K562 (cell line): ENCODE measurements at regions not wholly inside any gene's neighbourhood (a gene's known extent, or its start where the extent isn't known, plus 50 kb on each side); places are given as distances from the start of the nearest gene placed in this dataset.

Source experiments
- ATAC-seq: fragments of 200-7000 bp; cut with Tn5 transposase; 3 replicates; pipeline ENCODE4 v1.9.1; 2020; ENCODE audit warnings: moderate library complexity
- BruUV-seq: library from RNA; stranded (reverse); fragments of 400-500 nt; replicated peaks from 2 replicates; lab custom pipeline; 2021; lab: Mats Ljungman, UMichigan
- CTCF ChIA-PET: fragments of 300-600 bp; formaldehyde crosslinking; extraction: SDS; loops from one replicate; lab custom pipeline; 2021; ENCODE audit warnings: low intra/inter-chr PET ratio; lab: Yijun Ruan, JAX
- POLR2A ChIA-PET: fragments of 300-600, 350-650 bp; sonication (Branson Sonifier 250); formaldehyde crosslinking; extraction: SDS; loops from one replicate; lab custom pipeline; 2021; ENCODE audit warnings: antibody characterized with exemption, inconsistent platforms; lab: Yijun Ruan, JAX
- DNase-seq, 4 experiments: peaks; one replicate each; pipeline versions ENCODE4 v3.0.0 to v3.0.0-alpha.2; 2011 to 2018; ENCODE audit warnings: low spot score in 3 of 4, mixed read lengths in 3 of 4; ENCODE audit errors: extremely low read depth in 1 of 4
- FAIRE-seq: peaks from 2 replicates; lab custom pipeline; 2011; peaks lifted over from hg19 to GRCh38; lab: Jason Lieb, UNC
- H2AFZ ChIP-seq: 2 replicates; pipeline ENCODE4 v1.6.0; 2011; ENCODE audit warnings: low read depth, low read length, control low read depth, inconsistent platforms
- H3K27ac ChIP-seq: fragments of 200-600 bp; 3 replicates; pipeline ENCODE4 v1.8.0; 2011; ENCODE audit warnings: low read depth, mild to moderate bottlenecking, control low read depth, inconsistent platforms, low read length, moderate library complexity, mixed read lengths; ENCODE audit errors: extremely low read depth
- H3K27me3 ChIP-seq, 2 experiments: fragments of 300-600 bp in 1 of 2; 2 replicates in 1 of 2; 3 replicates in 1 of 2; pipeline versions ENCODE4 v1.6.0 to v1.8.0; 2011; ENCODE audit warnings: inconsistent platforms in 2 of 2, low read length in 2 of 2, mild to moderate bottlenecking in 1 of 2, mixed read lengths in 1 of 2, moderate library complexity in 1 of 2; ENCODE audit not compliant: control insufficient read depth in 2 of 2, insufficient read depth in 2 of 2
- H3K36me3 ChIP-seq: fragments of 300-600 bp; 3 replicates; pipeline ENCODE4 v1.8.0; 2011; ENCODE audit warnings: mild to moderate bottlenecking, low read length, inconsistent platforms; ENCODE audit not compliant: control insufficient read depth, insufficient read depth
- H3K4me1 ChIP-seq, 2 experiments: fragments of 200-600 bp in 1 of 2; replicated peaks in 1 of 2; 2 replicates in 1 of 2; 3 replicates in 1 of 2; pipeline versions ENCODE4 v1.5.1 to v1.8.0; 2011; ENCODE audit warnings: inconsistent platforms in 2 of 2, low read length in 2 of 2, mild to moderate bottlenecking in 1 of 2, mixed read lengths in 1 of 2, moderate library complexity in 1 of 2; ENCODE audit not compliant: control insufficient read depth in 2 of 2, insufficient read depth in 2 of 2
- H3K4me2 ChIP-seq: 2 replicates; pipeline ENCODE4 v1.6.1; 2011; ENCODE audit warnings: low read length, control low read depth, inconsistent platforms, mixed read lengths; ENCODE audit not compliant: insufficient read depth
- H3K4me3 ChIP-seq: fragments of 200-600 bp; sonication (generic), shearing (Covaris generic); 2 replicates; pipeline ENCODE4 v1.5.1; 2016; ENCODE audit warnings: control low read depth, inconsistent platforms
- H3K79me2 ChIP-seq: fragments of 200-600 bp; 3 replicates; pipeline ENCODE4 v1.8.0; 2011; ENCODE audit warnings: low read length, inconsistent platforms; ENCODE audit not compliant: control insufficient read depth, insufficient read depth
- H3K9ac ChIP-seq, 2 experiments: 2 replicates each; pipeline versions ENCODE4 v1.6.0 to v1.6.1; 2011; ENCODE audit warnings: low read depth in 2 of 2, low read length in 2 of 2, control low read depth in 1 of 2, inconsistent platforms in 1 of 2, mild to moderate bottlenecking in 1 of 2, mixed read lengths in 1 of 2; ENCODE audit not compliant: insufficient read depth in 1 of 2
- H3K9me1 ChIP-seq: one replicate; pipeline ENCODE4 v1.6.0; 2011; ENCODE audit warnings: inconsistent platforms, mild to moderate bottlenecking, low read length, moderate library complexity; ENCODE audit not compliant: control insufficient read depth, insufficient read depth
- H3K9me3 ChIP-seq: replicated peaks from 2 replicates; pipeline ENCODE4 v1.5.1; 2011; ENCODE audit warnings: low read depth, low read length, inconsistent platforms; ENCODE audit not compliant: control insufficient read depth, insufficient read depth
- H4K20me1 ChIP-seq: replicated peaks from 2 replicates; pipeline ENCODE4 v1.6.1; 2011; ENCODE audit warnings: low read length, inconsistent platforms, mixed read lengths; ENCODE audit not compliant: control insufficient read depth, insufficient read depth
- CBFB ChIP-seq: sonication (generic); formaldehyde crosslinking; IDR thresholded peaks from 2 replicates; pipeline ENCODE4 v1.4.0; 2020; ENCODE audit warnings: mild to moderate bottlenecking, missing genetic modification reagents
- CBX2 ChIP-seq: fragments of 200-600 bp; sonication (generic); IDR thresholded peaks from one replicate; pipeline ENCODE4 v1.6.1; 2012; ENCODE audit warnings: mild to moderate bottlenecking, low read length, inconsistent platforms; ENCODE audit not compliant: insufficient read depth, poor library complexity, severe bottlenecking
- MEF2A ChIP-seq: IDR thresholded peaks from 2 replicates; pipeline ENCODE4 v1.6.1; 2011; ENCODE audit warnings: low read depth, mild to moderate bottlenecking, low read length, moderate library complexity; ENCODE audit not compliant: control insufficient read depth
- NR2F6 ChIP-seq: fragments of 450-650 bp; formaldehyde crosslinking; IDR thresholded peaks from 2 replicates; pipeline ENCODE4 v1.4.0; 2020; ENCODE audit warnings: mild to moderate bottlenecking
- POU5F1 ChIP-seq: fragments of 150-350 bp; IDR thresholded peaks from 2 replicates; pipeline ENCODE4 v1.6.1; 2014; ENCODE audit warnings: borderline replicate concordance, low read length, low read depth, mild to moderate bottlenecking; ENCODE audit not compliant: partially characterized antibody
- SMAD4 ChIP-seq: fragments of 250-450 bp; sonication (Bioruptor Pico); conservative IDR thresholded peaks from 2 replicates; pipeline ENCODE4 v1.8.0; 2021; ENCODE audit warnings: inconsistent platforms, mild to moderate bottlenecking, moderate library complexity
- SMC3 ChIP-seq: conservative IDR thresholded peaks from 2 replicates; pipeline ENCODE4 v1.6.1; 2011; ENCODE audit warnings: low read depth, low read length, improper control_type of control experiment; ENCODE audit not compliant: insufficient read depth
- SP2 ChIP-seq: IDR thresholded peaks from 2 replicates; pipeline ENCODE4 v1.6.1; 2011; ENCODE audit warnings: mild to moderate bottlenecking, low read depth, low read length, moderate library complexity; ENCODE audit not compliant: poor library complexity, severe bottlenecking; ENCODE audit errors: extremely low read depth
- TBL1XR1 ChIP-seq, 2 experiments: IDR thresholded peaks; 2 replicates each; pipeline ENCODE4 v1.6.1; 2012; ENCODE audit warnings: improper control_type of control experiment in 2 of 2, low read length in 2 of 2, mild to moderate bottlenecking in 1 of 2
- WGBS: fragments of 100-300 bp; shearing (Covaris generic); methylation state at CpG from one replicate; pipeline ENCODE4 v1.1.6; 2016; ENCODE audit warnings: low coverage, mixed read lengths; ENCODE audit not compliant: insufficient coverage; ENCODE audit errors: missing lambda C conversion rate; 5-methylcytosine and 5-hydroxymethylcytosine counted together
- in situ Hi-C: fragments of 300-500 bp; cut with MboI; formaldehyde crosslinking; loops from 4 replicates; pipeline ENCODE4 v1.15.0; 2018; ENCODE audit warnings: inconsistent platforms, mixed read lengths
- intact Hi-C: fragments of 100-400 bp; cut with micrococcal nuclease; formaldehyde crosslinking; loops from 2 replicates; pipeline ENCODE4 v1.14.2; 2022
- TF ChIP-seq, protein P1 (sequence below): fragments of 450-650 bp; formaldehyde crosslinking; IDR thresholded peaks from 2 replicates; pipeline ENCODE4 v1.4.0; 2020; ENCODE audit warnings: mild to moderate bottlenecking
- TF ChIP-seq, protein P2 (sequence below), 2 experiments: fragments of 450-650 bp in 1 of 2; sonication (generic) in 1 of 2; formaldehyde crosslinking; conservative IDR thresholded peaks; 2 replicates each; pipeline versions ENCODE4 v1.4.0 to v1.8.1; 2020 to 2022; ENCODE audit warnings: mild to moderate bottlenecking in 1 of 2, missing genetic modification reagents in 1 of 2
- TF ChIP-seq, protein P3 (sequence below), 2 experiments: fragments of 450-650 bp in 1 of 2; sonication (generic) in 1 of 2; formaldehyde crosslinking in 1 of 2; IDR thresholded peaks in 1 of 2; conservative IDR thresholded peaks in 1 of 2; 2 replicates each; pipeline versions ENCODE4 v1.6.1 to v1.8.1; 2016 to 2023; ENCODE audit warnings: mild to moderate bottlenecking in 2 of 2, moderate library complexity in 2 of 2, inconsistent platforms in 1 of 2, missing genetic modification reagents in 1 of 2
- TF ChIP-seq, protein P4 (sequence below): fragments of 450-650 bp; IDR thresholded peaks from 2 replicates; pipeline ENCODE4 v1.7.0; 2016; ENCODE audit warnings: borderline replicate concordance

DNA sequence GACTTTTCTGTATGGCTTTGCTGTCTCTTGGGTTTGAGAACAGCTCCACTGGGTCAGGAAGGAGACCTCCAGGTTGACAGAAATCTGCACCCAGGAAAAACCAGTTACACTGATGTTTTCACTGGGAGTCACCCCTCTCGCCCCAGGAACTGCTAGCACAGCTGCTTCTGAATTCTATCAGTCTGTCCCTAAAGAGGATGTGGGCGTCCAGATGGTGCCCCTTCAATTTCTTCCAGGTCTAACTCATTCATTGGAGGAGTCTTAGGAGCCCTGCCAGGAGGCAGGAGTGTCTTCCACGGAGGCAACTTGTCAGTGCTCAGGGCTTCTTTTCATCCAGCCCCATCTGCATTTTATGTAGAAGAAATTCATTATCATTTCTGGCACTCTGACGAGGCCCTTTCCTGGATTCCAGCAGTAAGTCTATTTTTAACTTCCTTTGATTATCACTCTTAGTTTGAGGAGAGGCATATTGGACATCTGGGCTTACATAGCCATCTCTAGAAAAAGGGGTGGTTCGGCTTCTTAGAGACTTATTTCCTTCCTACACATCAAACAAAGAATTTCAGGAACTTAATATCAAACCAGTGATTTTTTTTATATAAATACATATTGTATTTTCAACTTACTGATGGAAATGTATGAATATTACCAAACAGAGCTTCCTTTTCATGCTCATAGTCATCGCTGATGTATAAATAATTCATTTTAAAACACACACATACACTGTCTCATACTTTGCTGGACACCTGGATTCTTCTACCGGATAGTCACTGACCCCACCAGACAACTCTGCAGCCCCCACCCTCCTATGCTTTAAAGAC is 148.8 kb downstream of the IRX2 start:
- FAIRE-seq, result no peak
- in situ Hi-C loops, result no loop called here
- POLR2A ChIA-PET, result interaction anchor here (0.6 kb wide), 1 partner anchor 59 kb away, joined by 3 read pairs; no protein-coding TSS in a partner anchor
- no peak for TF ChIP-seq CBFB (CRISPR knock-in tag)
- no peak for TF ChIP-seq TBL1XR1 (IDR thresholded peaks at IDR 0.05; ENCODE audit: low read length in 2 of 2)
- TF ChIP-seq, protein P1, sequence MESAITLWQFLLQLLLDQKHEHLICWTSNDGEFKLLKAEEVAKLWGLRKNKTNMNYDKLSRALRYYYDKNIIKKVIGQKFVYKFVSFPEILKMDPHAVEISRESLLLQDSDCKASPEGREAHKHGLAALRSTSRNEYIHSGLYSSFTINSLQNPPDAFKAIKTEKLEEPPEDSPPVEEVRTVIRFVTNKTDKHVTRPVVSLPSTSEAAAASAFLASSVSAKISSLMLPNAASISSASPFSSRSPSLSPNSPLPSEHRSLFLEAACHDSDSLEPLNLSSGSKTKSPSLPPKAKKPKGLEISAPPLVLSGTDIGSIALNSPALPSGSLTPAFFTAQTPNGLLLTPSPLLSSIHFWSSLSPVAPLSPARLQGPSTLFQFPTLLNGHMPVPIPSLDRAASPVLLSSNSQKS, result no peak
- TF ChIP-seq SMAD4, result no peak
- TF ChIP-seq, protein P2, sequence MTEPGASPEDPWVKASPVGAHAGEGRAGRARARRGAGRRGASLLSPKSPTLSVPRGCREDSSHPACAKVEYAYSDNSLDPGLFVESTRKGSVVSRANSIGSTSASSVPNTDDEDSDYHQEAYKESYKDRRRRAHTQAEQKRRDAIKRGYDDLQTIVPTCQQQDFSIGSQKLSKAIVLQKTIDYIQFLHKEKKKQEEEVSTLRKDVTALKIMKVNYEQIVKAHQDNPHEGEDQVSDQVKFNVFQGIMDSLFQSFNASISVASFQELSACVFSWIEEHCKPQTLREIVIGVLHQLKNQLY (CRISPR knock-in tag; conservative IDR thresholded peaks at IDR 0.05), result no peak
- TF ChIP-seq, protein P3, sequence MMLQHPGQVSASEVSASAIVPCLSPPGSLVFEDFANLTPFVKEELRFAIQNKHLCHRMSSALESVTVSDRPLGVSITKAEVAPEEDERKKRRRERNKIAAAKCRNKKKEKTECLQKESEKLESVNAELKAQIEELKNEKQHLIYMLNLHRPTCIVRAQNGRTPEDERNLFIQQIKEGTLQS (IDR thresholded peaks at IDR 0.05), result no peak
- TF ChIP-seq, protein P3 (CRISPR knock-in tag; conservative IDR thresholded peaks at IDR 0.05), result no peak
- no peak for TF ChIP-seq NR2F6 (CRISPR knock-in tag)
- TF ChIP-seq CBX2, result no peak
- TF ChIP-seq SP2, result no peak
- no peak for TF ChIP-seq MEF2A
- no peak for TF ChIP-seq SMC3
- TF ChIP-seq, protein P4, sequence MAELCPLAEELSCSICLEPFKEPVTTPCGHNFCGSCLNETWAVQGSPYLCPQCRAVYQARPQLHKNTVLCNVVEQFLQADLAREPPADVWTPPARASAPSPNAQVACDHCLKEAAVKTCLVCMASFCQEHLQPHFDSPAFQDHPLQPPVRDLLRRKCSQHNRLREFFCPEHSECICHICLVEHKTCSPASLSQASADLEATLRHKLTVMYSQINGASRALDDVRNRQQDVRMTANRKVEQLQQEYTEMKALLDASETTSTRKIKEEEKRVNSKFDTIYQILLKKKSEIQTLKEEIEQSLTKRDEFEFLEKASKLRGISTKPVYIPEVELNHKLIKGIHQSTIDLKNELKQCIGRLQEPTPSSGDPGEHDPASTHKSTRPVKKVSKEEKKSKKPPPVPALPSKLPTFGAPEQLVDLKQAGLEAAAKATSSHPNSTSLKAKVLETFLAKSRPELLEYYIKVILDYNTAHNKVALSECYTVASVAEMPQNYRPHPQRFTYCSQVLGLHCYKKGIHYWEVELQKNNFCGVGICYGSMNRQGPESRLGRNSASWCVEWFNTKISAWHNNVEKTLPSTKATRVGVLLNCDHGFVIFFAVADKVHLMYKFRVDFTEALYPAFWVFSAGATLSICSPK, result no peak
- no peak for TF ChIP-seq POU5F1

More for the DNA sequence above, 148.8 kb downstream of the IRX2 start:
- no TSS peak for BruUV-seq
- Histone ChIP-seq H3K4me1 (no peaks in the 10 kb centered on the region), H3K36me3 (no peaks in the 10 kb centered on the region), H3K9me1 (no peaks in the 10 kb centered on the region), H3K79me2 (no peaks in the 10 kb centered on the region), H3K9me3 (no peaks in the 10 kb centered on the region), H2AFZ (no peak overlapping the region), H3K9ac (no peak overlapping the region), H3K27ac (no peak overlapping the region), H3K27me3 (peaks cover 0 to 8% of the 10 kb centered on the region in 2 experiments; a peak in 3 of 5 replicates), H3K4me2 (no peak overlapping the region), H3K4me3 (no peak overlapping the region), H4K20me1 (no peaks in the 10 kb centered on the region; the same call in 1 of the 2 replicates)
- DNase-seq, result no peak
- ATAC-seq, result no peak
- intact Hi-C loops, result no loop called here
- CTCF ChIA-PET, result no interaction called here
- WGBS, result 2% methylated on average over 7 of the region's 7 CpGs
